WTC11 (cell line): ENCODE measurements at regions not wholly inside any gene's neighbourhood (a gene's known extent, or its start where the extent isn't known, plus 50 kb on each side); places are given as distances from the start of the nearest gene placed in this dataset.

Source experiments
- ATAC-seq: fragments of 200-7000 bp; cut with Tn5 transposase; 2 replicates; pipeline ENCODE4 v1.10.0; 2021; ENCODE audit warnings: mild to moderate bottlenecking, moderate library complexity
- CTCF ChIA-PET: fragments of 300-600 bp; sonication (Branson Sonifier 250); formaldehyde crosslinking; loops from one replicate; lab custom pipeline; 2021; ENCODE audit warnings: antibody characterized with exemption; lab: Charles Lee
- POLR2A ChIA-PET: fragments of 350-600 bp; sonication (Branson Sonifier 250); formaldehyde crosslinking; loops from one replicate; lab custom pipeline; 2021; ENCODE audit warnings: antibody characterized with exemption; lab: Charles Lee
- DNase-seq: peaks from one replicate; pipeline ENCODE4 v3.0.0; 2021; ENCODE audit warnings: low spot score
- H3K27ac Mint-ChIP-seq: 2 replicates; pipeline ENCODE4 v1.8.0; 2021; ENCODE audit warnings: mixed read lengths
- H3K27me3 Mint-ChIP-seq: 2 replicates; pipeline ENCODE4 v1.8.0; 2021; ENCODE audit warnings: low read depth, mild to moderate bottlenecking, moderate library complexity, mixed read lengths
- H3K36me3 Mint-ChIP-seq: 2 replicates; pipeline ENCODE4 v1.8.0; 2021; ENCODE audit warnings: mixed read lengths
- H3K4me1 Mint-ChIP-seq: 2 replicates; pipeline ENCODE4 v1.8.0; 2022; ENCODE audit warnings: mixed read lengths
- H3K4me3 Mint-ChIP-seq: 2 replicates; pipeline ENCODE4 v1.8.0; 2021; ENCODE audit warnings: mild to moderate bottlenecking, moderate library complexity, mixed read lengths
- H3K9me3 Mint-ChIP-seq: 2 replicates; pipeline ENCODE4 v1.8.0; 2021; ENCODE audit warnings: mixed read lengths
- ATF6 ChIP-seq: sonication (generic); formaldehyde crosslinking; IDR thresholded peaks from 2 replicates; pipeline ENCODE4 v1.8.1; 2023; ENCODE audit warnings: mild to moderate bottlenecking, missing genetic modification reagents
- CREB1 ChIP-seq: sonication (generic); formaldehyde crosslinking; IDR thresholded peaks from 2 replicates; pipeline ENCODE4 v1.8.0; 2023; ENCODE audit warnings: mild to moderate bottlenecking, missing genetic modification reagents
- HMGA2 ChIP-seq: fragments of 250-450 bp; sonication (Bioruptor Pico); IDR thresholded peaks from 2 replicates; pipeline ENCODE4 v1.4.0; 2021; ENCODE audit warnings: mild to moderate bottlenecking, moderate library complexity
- NR1H2 ChIP-seq: sonication (generic); formaldehyde crosslinking; IDR thresholded peaks from 2 replicates; pipeline ENCODE4 v1.9.0; 2021; ENCODE audit warnings: mild to moderate bottlenecking, moderate library complexity, missing genetic modification reagents
- ZNF138 ChIP-seq: sonication (generic); formaldehyde crosslinking; conservative IDR thresholded peaks from 2 replicates; pipeline ENCODE4 v1.8.1; 2022; ENCODE audit warnings: mild to moderate bottlenecking, moderate library complexity, missing genetic modification reagents
- ZNF281 ChIP-seq: sonication (generic); formaldehyde crosslinking; IDR thresholded peaks from 2 replicates; pipeline ENCODE4 v1.8.0; 2023; ENCODE audit warnings: mild to moderate bottlenecking, missing genetic modification reagents
- ZNF532 ChIP-seq: fragments of 250-450 bp; sonication (Bioruptor Pico); IDR thresholded peaks from 2 replicates; pipeline ENCODE4 v1.9.0; 2021; ENCODE audit warnings: mild to moderate bottlenecking, borderline replicate concordance
- ZNF671 ChIP-seq: fragments of 250-450 bp; sonication (Bioruptor Pico); IDR thresholded peaks from 2 replicates; pipeline ENCODE4 v1.8.0; 2021; ENCODE audit warnings: mild to moderate bottlenecking
- TF ChIP-seq, protein P1 (sequence below): sonication (generic); formaldehyde crosslinking; IDR thresholded peaks from 2 replicates; pipeline ENCODE4 v1.8.1; 2023; ENCODE audit warnings: mild to moderate bottlenecking, missing genetic modification reagents, moderate library complexity
- TF ChIP-seq, protein P2 (sequence below): sonication (generic); formaldehyde crosslinking; IDR thresholded peaks from 2 replicates; pipeline ENCODE4 v1.8.1; 2023; ENCODE audit warnings: mild to moderate bottlenecking, missing genetic modification reagents
- TF ChIP-seq, protein P3 (sequence below): fragments of 250-450 bp; sonication (Bioruptor Pico); IDR thresholded peaks from 2 replicates; pipeline ENCODE4 v1.8.0; 2021; ENCODE audit warnings: mild to moderate bottlenecking
- TF ChIP-seq, protein P4 (sequence below): sonication (generic); formaldehyde crosslinking; IDR thresholded peaks from 2 replicates; pipeline ENCODE4 v1.8.0; 2023; ENCODE audit warnings: missing genetic modification reagents, mild to moderate bottlenecking, borderline replicate concordance

GRCh38 chrX:15930585-15930984 is 76.0 kb upstream of the AP1S2 start (continued):
- TF ChIP-seq, protein P1, sequence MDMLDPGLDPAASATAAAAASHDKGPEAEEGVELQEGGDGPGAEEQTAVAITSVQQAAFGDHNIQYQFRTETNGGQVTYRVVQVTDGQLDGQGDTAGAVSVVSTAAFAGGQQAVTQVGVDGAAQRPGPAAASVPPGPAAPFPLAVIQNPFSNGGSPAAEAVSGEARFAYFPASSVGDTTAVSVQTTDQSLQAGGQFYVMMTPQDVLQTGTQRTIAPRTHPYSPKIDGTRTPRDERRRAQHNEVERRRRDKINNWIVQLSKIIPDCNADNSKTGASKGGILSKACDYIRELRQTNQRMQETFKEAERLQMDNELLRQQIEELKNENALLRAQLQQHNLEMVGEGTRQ (CRISPR knock-in tag) = no peak

- TF ChIP-seq, protein P2, sequence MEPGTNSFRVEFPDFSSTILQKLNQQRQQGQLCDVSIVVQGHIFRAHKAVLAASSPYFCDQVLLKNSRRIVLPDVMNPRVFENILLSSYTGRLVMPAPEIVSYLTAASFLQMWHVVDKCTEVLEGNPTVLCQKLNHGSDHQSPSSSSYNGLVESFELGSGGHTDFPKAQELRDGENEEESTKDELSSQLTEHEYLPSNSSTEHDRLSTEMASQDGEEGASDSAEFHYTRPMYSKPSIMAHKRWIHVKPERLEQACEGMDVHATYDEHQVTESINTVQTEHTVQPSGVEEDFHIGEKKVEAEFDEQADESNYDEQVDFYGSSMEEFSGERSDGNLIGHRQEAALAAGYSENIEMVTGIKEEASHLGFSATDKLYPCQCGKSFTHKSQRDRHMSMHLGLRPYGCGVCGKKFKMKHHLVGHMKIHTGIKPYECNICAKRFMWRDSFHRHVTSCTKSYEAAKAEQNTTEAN (CRISPR knock-in tag) = no peak
- TF ChIP-seq ZNF281 (CRISPR knock-in tag) = no peak
- TF ChIP-seq ZNF671 (CRISPR knock-in tag) = no peak
- TF ChIP-seq, protein P3, sequence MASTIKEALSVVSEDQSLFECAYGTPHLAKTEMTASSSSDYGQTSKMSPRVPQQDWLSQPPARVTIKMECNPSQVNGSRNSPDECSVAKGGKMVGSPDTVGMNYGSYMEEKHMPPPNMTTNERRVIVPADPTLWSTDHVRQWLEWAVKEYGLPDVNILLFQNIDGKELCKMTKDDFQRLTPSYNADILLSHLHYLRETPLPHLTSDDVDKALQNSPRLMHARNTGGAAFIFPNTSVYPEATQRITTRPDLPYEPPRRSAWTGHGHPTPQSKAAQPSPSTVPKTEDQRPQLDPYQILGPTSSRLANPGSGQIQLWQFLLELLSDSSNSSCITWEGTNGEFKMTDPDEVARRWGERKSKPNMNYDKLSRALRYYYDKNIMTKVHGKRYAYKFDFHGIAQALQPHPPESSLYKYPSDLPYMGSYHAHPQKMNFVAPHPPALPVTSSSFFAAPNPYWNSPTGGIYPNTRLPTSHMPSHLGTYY (CRISPR knock-in tag) = no peak
- TF ChIP-seq NR1H2 (CRISPR knock-in tag) = no peak
- TF ChIP-seq HMGA2 (CRISPR knock-in tag) = no peak
- TF ChIP-seq, all 79 proteins: peak for 0
- ChIA-PET CTCF (interaction anchor here (2.1 kb wide), 1 partner anchor 43 kb away, joined by 12 read pairs; no protein-coding TSS in a partner anchor), POLR2A (no interaction called here)
- H3K36me3 Mint-ChIP-seq = peaks cover 7% of the 10 kb centered on the region; the same call in 1 of the 2 replicates
- ATAC-seq = no peak
- H3K4me1 Mint-ChIP-seq = peaks cover 33% of the 10 kb centered on the region
- no peak overlapping the region for H3K4me3 Mint-ChIP-seq
- H3K27me3 Mint-ChIP-seq = no peaks in the 10 kb centered on the region
- no peak overlapping the region for H3K27ac Mint-ChIP-seq
- DNase-seq = no peak
- peaks cover 7% of the 10 kb centered on the region for H3K9me3 Mint-ChIP-seq
Observed at GRCh38 chrX:15929194-15929593, 74.6 kb upstream of the AP1S2 start.

DNA sequence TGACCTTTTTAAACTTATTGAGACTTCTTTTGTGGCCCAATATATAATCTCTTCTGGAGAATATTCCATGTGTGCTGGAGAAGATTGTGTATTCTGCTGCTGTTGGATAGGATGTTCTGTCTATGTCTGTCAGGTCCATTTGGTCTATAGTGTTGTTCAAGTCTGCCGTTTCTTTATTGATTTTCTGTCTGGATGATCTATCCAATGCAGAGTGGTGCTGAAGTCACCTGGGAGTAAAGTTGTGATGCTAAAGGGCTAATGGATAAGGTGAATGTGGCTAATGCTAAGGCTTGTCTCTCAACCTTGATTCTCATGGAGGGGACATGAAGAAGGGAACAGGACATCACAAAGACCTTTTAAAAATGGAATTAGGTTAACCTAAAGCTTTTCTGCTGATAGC is 72.0 kb upstream of the AP1S2 start:
- TF ChIP-seq CREB1 (CRISPR knock-in tag) = no peak
- TF ChIP-seq, protein P4, sequence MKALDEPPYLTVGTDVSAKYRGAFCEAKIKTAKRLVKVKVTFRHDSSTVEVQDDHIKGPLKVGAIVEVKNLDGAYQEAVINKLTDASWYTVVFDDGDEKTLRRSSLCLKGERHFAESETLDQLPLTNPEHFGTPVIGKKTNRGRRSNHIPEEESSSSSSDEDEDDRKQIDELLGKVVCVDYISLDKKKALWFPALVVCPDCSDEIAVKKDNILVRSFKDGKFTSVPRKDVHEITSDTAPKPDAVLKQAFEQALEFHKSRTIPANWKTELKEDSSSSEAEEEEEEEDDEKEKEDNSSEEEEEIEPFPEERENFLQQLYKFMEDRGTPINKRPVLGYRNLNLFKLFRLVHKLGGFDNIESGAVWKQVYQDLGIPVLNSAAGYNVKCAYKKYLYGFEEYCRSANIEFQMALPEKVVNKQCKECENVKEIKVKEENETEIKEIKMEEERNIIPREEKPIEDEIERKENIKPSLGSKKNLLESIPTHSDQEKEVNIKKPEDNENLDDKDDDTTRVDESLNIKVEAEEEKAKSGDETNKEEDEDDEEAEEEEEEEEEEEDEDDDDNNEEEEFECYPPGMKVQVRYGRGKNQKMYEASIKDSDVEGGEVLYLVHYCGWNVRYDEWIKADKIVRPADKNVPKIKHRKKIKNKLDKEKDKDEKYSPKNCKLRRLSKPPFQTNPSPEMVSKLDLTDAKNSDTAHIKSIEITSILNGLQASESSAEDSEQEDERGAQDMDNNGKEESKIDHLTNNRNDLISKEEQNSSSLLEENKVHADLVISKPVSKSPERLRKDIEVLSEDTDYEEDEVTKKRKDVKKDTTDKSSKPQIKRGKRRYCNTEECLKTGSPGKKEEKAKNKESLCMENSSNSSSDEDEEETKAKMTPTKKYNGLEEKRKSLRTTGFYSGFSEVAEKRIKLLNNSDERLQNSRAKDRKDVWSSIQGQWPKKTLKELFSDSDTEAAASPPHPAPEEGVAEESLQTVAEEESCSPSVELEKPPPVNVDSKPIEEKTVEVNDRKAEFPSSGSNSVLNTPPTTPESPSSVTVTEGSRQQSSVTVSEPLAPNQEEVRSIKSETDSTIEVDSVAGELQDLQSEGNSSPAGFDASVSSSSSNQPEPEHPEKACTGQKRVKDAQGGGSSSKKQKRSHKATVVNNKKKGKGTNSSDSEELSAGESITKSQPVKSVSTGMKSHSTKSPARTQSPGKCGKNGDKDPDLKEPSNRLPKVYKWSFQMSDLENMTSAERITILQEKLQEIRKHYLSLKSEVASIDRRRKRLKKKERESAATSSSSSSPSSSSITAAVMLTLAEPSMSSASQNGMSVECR (CRISPR knock-in tag) = no peak
- no peak for TF ChIP-seq ZNF138 (CRISPR knock-in tag)
- no peak for TF ChIP-seq ATF6
- no peak for TF ChIP-seq ZNF532 (CRISPR knock-in tag)
- Mint-ChIP-seq H3K9me3 (peaks cover 7% of the 10 kb centered on the region), H3K27me3 (no peaks in the 10 kb centered on the region), H3K27ac (no peak overlapping the region), H3K4me3 (no peak overlapping the region), H3K36me3 (peaks cover 7% of the 10 kb centered on the region; the same call in 1 of the 2 replicates), H3K4me1 (peaks cover 24% of the 10 kb centered on the region)
- CTCF ChIA-PET = no interaction called here
- POLR2A ChIA-PET = no interaction called here
- DNase-seq = no peak
- ATAC-seq = no peak
